CD4-positive, alpha-beta T cell (primary cell): ENCODE measurements at regions not wholly inside any gene's neighbourhood (a gene's known extent, or its start where the extent isn't known, plus 50 kb on each side); places are given as distances from the start of the nearest gene placed in this dataset.

ENCODE experiments used
- ATAC-seq: fragments of 200-7000 bp; cut with Tn5 transposase; one replicate; pipeline ENCODE4 v1.10.0; 2022; ENCODE audit warnings: mild to moderate bottlenecking; ENCODE audit not compliant: poor library complexity
- CTCF ChIA-PET: fragments of 350-600 bp; sonication (Branson Sonifier 250); formaldehyde crosslinking; loops from one replicate; lab custom pipeline; 2021; ENCODE audit warnings: antibody characterized with exemption, inconsistent platforms; lab: Charles Lee
- POLR2A ChIA-PET: fragments of 350-600 bp; sonication (Branson Sonifier 250); formaldehyde crosslinking; loops from one replicate; lab custom pipeline; 2021; ENCODE audit warnings: antibody characterized with exemption, inconsistent platforms; lab: Charles Lee
- DNase-seq, 14 experiments: peaks; one replicate each; pipeline ENCODE4 v3.0.0-alpha.2; 2013 to 2020; ENCODE audit warnings: mixed read lengths in 2 of 14
- H3K27ac ChIP-seq, 2 donors: one replicate each; pipeline versions ENCODE4 v1.5.1 to v1.7.0; 2013; ENCODE audit warnings: low read length in 2 of 2, low read depth in 1 of 2, mild to moderate bottlenecking in 1 of 2
- H3K27me3 ChIP-seq, 2 experiments: 1 replicate in 1 of 2; 2 replicates in 1 of 2; pipeline versions ENCODE4 v1.6.1 to v1.7.0; 2013; ENCODE audit warnings: low read length in 2 of 2, control low read depth in 1 of 2, mild to moderate bottlenecking in 1 of 2, moderate library complexity in 1 of 2; ENCODE audit not compliant: insufficient read depth in 2 of 2, control insufficient read depth in 1 of 2
- H3K36me3 ChIP-seq: one replicate; pipeline ENCODE4 v1.6.1; 2013; ENCODE audit warnings: low read length, control low read depth; ENCODE audit not compliant: insufficient read depth
- H3K4me1 ChIP-seq: one replicate; pipeline ENCODE4 v1.6.1; 2013; ENCODE audit warnings: low read length, control low read depth; ENCODE audit not compliant: insufficient read depth
- H3K4me3 ChIP-seq: one replicate; pipeline ENCODE4 v1.5.1; 2013; ENCODE audit warnings: mild to moderate bottlenecking, low read length, moderate library complexity
- H3K9me3 ChIP-seq, 2 experiments: 1 replicate in 1 of 2; 2 replicates in 1 of 2; pipeline versions ENCODE4 v1.6.1 to v1.7.0; 2013; ENCODE audit warnings: low read length in 2 of 2, mild to moderate bottlenecking in 2 of 2, control low read depth in 1 of 2, moderate library complexity in 1 of 2; ENCODE audit not compliant: control insufficient read depth in 1 of 2, insufficient read depth in 1 of 2
- H3K27ac Mint-ChIP-seq: one replicate; pipeline ENCODE4 v1.8.0; 2020; ENCODE audit warnings: mixed read lengths
- H3K27me3 Mint-ChIP-seq: one replicate; pipeline ENCODE4 v1.8.0; 2021; ENCODE audit warnings: mixed read lengths
- H3K36me3 Mint-ChIP-seq: one replicate; pipeline ENCODE4 v1.8.0; 2021; ENCODE audit warnings: low read depth, mixed read lengths
- H3K4me1 Mint-ChIP-seq: one replicate; pipeline ENCODE4 v1.8.0; 2021; ENCODE audit warnings: low read depth, mixed read lengths
- H3K4me3 Mint-ChIP-seq: one replicate; pipeline ENCODE4 v1.8.0; 2020; ENCODE audit warnings: mild to moderate bottlenecking, mixed read lengths
- H3K9me3 Mint-ChIP-seq: one replicate; pipeline ENCODE4 v1.8.0; 2020; ENCODE audit warnings: mixed read lengths
- CTCF ChIP-seq: fragments of 200-600 bp; IDR thresholded peaks from one replicate; pipeline ENCODE4 v1.8.0; 2022; ENCODE audit warnings: antibody characterized with exemption, mild to moderate bottlenecking
- intact Hi-C, 2 experiments: fragments of 100-400 bp; cut with DNase I in 1 of 2; cut with micrococcal nuclease in 1 of 2; formaldehyde crosslinking; loops; one replicate each; pipeline versions ENCODE4 v1.15.1 to v1.9.0; 2023 to 2025; cut with DNase I, micrococcal nuclease

GRCh38 chr6:86042214-86042613 is 399.5 kb upstream of the SYNCRIP start:
- POLR2A ChIA-PET, result no interaction called here
- intact Hi-C loops, result no loop called here

DNA sequence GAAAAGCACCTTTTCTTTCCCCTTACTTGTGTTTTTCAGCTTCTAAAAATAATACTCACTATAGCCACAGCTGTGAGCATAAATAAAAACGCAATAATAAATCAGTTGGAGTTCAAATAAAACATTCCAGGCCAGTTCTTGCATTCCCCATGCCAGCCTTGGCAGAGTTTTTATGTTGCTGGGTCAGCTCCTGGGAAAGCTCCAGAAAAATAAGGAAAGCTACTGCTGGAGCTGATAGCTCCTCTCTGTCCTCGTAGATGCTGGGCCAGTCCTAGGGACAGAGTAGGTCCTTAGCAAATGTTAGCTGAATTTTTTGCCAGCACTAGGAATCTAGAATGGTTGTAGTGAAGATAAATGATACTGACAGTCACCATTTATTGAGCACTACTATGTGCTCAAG is 389.0 kb upstream of the SYNCRIP start:
- CTCF ChIA-PET, result no interaction called here

More at GRCh38 chr6:86042214-86042613, 399.5 kb upstream of the SYNCRIP start:
- Histone ChIP-seq H3K36me3 (no peaks in the 10 kb centered on the region), H3K9me3 (no peaks in the 10 kb centered on the region), H3K27ac (no peak overlapping the region), H3K4me3 (no peak overlapping the region), H3K4me1 (no peaks in the 10 kb centered on the region), H3K27me3 (no peaks in the 10 kb centered on the region)
- Mint-ChIP-seq H3K4me3 (no peak overlapping the region), H3K36me3 (no peaks in the 10 kb centered on the region), H3K27ac (no peak overlapping the region), H3K27me3 (no peaks in the 10 kb centered on the region), H3K4me1 (no peaks in the 10 kb centered on the region), H3K9me3 (peaks cover 12% of the 10 kb centered on the region)
- no peak for ATAC-seq
- DNase-seq, result no peak
- CTCF ChIA-PET, result no interaction called here
- TF ChIP-seq CTCF, result no peak

GRCh38 chr6:86030875-86031274 is 388.2 kb upstream of the SYNCRIP start:
- TF ChIP-seq CTCF, result no peak
- no peaks in the 10 kb centered on the region for H3K9me3 ChIP-seq
- H3K27me3 ChIP-seq, result no peaks in the 10 kb centered on the region
- no peaks in the 10 kb centered on the region for H3K4me1 ChIP-seq
- no peaks in the 10 kb centered on the region for H3K4me1 Mint-ChIP-seq
- no peaks in the 10 kb centered on the region for H3K27me3 Mint-ChIP-seq
- POLR2A ChIA-PET, result no interaction called here
- H3K9me3 Mint-ChIP-seq, result peaks cover 4% of the 10 kb centered on the region
- intact Hi-C loops, result no loop called here
- DNase-seq, result no peak
- CTCF ChIA-PET, result no interaction called here
- H3K36me3 Mint-ChIP-seq, result no peaks in the 10 kb centered on the region
- no peak overlapping the region for H3K4me3 ChIP-seq
- H3K36me3 ChIP-seq, result no peaks in the 10 kb centered on the region
- ATAC-seq, result no peak
- no peak overlapping the region for H3K27ac Mint-ChIP-seq
- H3K4me3 Mint-ChIP-seq, result no peak overlapping the region
- no peak overlapping the region for H3K27ac ChIP-seq

More for the DNA sequence above, 389.0 kb upstream of the SYNCRIP start:
- Mint-ChIP-seq H3K27ac (no peak overlapping the region), H3K36me3 (no peaks in the 10 kb centered on the region), H3K4me3 (no peak overlapping the region), H3K9me3 (peaks cover 4% of the 10 kb centered on the region), H3K4me1 (no peaks in the 10 kb centered on the region), H3K27me3 (no peaks in the 10 kb centered on the region)
- POLR2A ChIA-PET, result no interaction called here
- ATAC-seq, result no peak
- H3K4me3 ChIP-seq, result no peak overlapping the region
- H3K27me3 ChIP-seq, result no peaks in the 10 kb centered on the region
- H3K27ac ChIP-seq, result no peak overlapping the region
- no peaks in the 10 kb centered on the region for H3K36me3 ChIP-seq
- no peak for TF ChIP-seq CTCF
- intact Hi-C loops, result no loop called here
- no peak for DNase-seq
- H3K4me1 ChIP-seq, result no peaks in the 10 kb centered on the region
- H3K9me3 ChIP-seq, result peaks cover 0 to 4% of the 10 kb centered on the region in 2 experiments
